H9 (cell line): ENCODE measurements at regions not wholly inside any gene's neighbourhood (a gene's known extent, or its start where the extent isn't known, plus 50 kb on each side); places are given as distances from the start of the nearest gene placed in this dataset.
A peak's percentile ranks its signal among the peaks of the same experiment; 100 is the strongest.

ENCODE experiments used
- DNase-seq: peaks from one replicate; pipeline ENCODE4 v3.0.0-alpha.2; 2017
- H2AFZ ChIP-seq: one replicate; pipeline ENCODE4 v1.6.1; 2013; ENCODE audit warnings: mild to moderate bottlenecking, low read length, control low read depth, moderate library complexity
- H2AK5ac ChIP-seq: 2 replicates; pipeline ENCODE4 v1.6.1; 2013; ENCODE audit warnings: low read length, control low read depth, mixed read lengths; ENCODE audit not compliant: insufficient read length
- H2BK120ac ChIP-seq: one replicate; pipeline ENCODE4 v1.6.1; 2013; ENCODE audit warnings: low read depth, mild to moderate bottlenecking, low read length, control low read depth, inconsistent platforms; ENCODE audit not compliant: poor library complexity, severe bottlenecking
- H2BK12ac ChIP-seq: 2 replicates; pipeline ENCODE4 v1.6.1; 2013; ENCODE audit warnings: low read length, control low read depth, mixed read lengths, low read depth; ENCODE audit not compliant: insufficient read length
- H2BK15ac ChIP-seq: 2 replicates; pipeline ENCODE4 v1.6.1; 2013; ENCODE audit warnings: low read depth, low read length, control low read depth
- H2BK20ac ChIP-seq: one replicate; pipeline ENCODE4 v1.6.1; 2013; ENCODE audit warnings: low read depth, mild to moderate bottlenecking, low read length, control low read depth, inconsistent platforms; ENCODE audit not compliant: poor library complexity, severe bottlenecking
- H2BK5ac ChIP-seq: 2 replicates; pipeline ENCODE4 v1.6.1; 2013; ENCODE audit warnings: low read length, control low read depth, mixed read lengths; ENCODE audit not compliant: insufficient read length
- H3K14ac ChIP-seq: 2 replicates; pipeline ENCODE4 v1.6.1; 2013; ENCODE audit warnings: low read length, control low read depth; ENCODE audit not compliant: insufficient read depth
- H3K18ac ChIP-seq: 2 replicates; pipeline ENCODE4 v1.6.1; 2013; ENCODE audit warnings: low read depth, mild to moderate bottlenecking, mixed read lengths, low read length, control low read depth; ENCODE audit not compliant: insufficient read length
- H3K23ac ChIP-seq: 2 replicates; pipeline ENCODE4 v1.6.1; 2013; ENCODE audit warnings: low read length, control low read depth, mixed read lengths, low read depth; ENCODE audit not compliant: insufficient read length
- H3K23me2 ChIP-seq: 2 replicates; pipeline ENCODE4 v1.6.1; 2013; ENCODE audit warnings: low read depth, mild to moderate bottlenecking, mixed read lengths, low read length, control low read depth; ENCODE audit not compliant: insufficient read length, poor library complexity, severe bottlenecking
- H3K27ac ChIP-seq: 2 replicates; pipeline ENCODE4 v1.5.1; 2013; ENCODE audit warnings: low read length, control low read depth, mixed read lengths, low read depth; ENCODE audit not compliant: insufficient read length
- H3K27me3 ChIP-seq: 2 replicates; pipeline ENCODE4 v1.6.1; 2013; ENCODE audit warnings: low read length, control low read depth, inconsistent platforms; ENCODE audit not compliant: insufficient read depth
- H3K4ac ChIP-seq: 2 replicates; pipeline ENCODE4 v1.6.1; 2013; ENCODE audit warnings: low read depth, mild to moderate bottlenecking, control low read depth, inconsistent platforms, low read length, moderate library complexity
- H3K4me1 ChIP-seq: 2 replicates; pipeline ENCODE4 v1.6.1; 2013; ENCODE audit warnings: low read length, control low read depth, inconsistent platforms; ENCODE audit not compliant: insufficient read depth
- H3K4me2 ChIP-seq: 2 replicates; pipeline ENCODE4 v1.6.1; 2013; ENCODE audit warnings: low read length, control low read depth, mixed read lengths; ENCODE audit not compliant: insufficient read length, insufficient read depth
- H3K56ac ChIP-seq: 2 replicates; pipeline ENCODE4 v1.6.1; 2013; ENCODE audit warnings: low read depth, mild to moderate bottlenecking, mixed read lengths, low read length, control low read depth; ENCODE audit not compliant: insufficient read length
- H3K79me1 ChIP-seq: 2 replicates; pipeline ENCODE4 v1.6.1; 2013; ENCODE audit warnings: low read depth, mild to moderate bottlenecking, moderate library complexity, low read length, control low read depth, inconsistent platforms; ENCODE audit not compliant: insufficient read depth, poor library complexity, severe bottlenecking
- H3K79me2 ChIP-seq: 2 replicates; pipeline ENCODE4 v1.6.1; 2013; ENCODE audit warnings: low read length, control low read depth, inconsistent platforms; ENCODE audit not compliant: insufficient read depth
- H3K9ac ChIP-seq: 2 replicates; pipeline ENCODE4 v1.6.1; 2013; ENCODE audit warnings: low read length, control low read depth, mixed read lengths; ENCODE audit not compliant: insufficient read length; ENCODE audit errors: extremely low read depth
- H3K9me3 ChIP-seq: one replicate; pipeline ENCODE4 v1.6.1; 2013; ENCODE audit warnings: low read depth, low read length, inconsistent platforms; ENCODE audit not compliant: control insufficient read depth
- H3T11ph ChIP-seq: one replicate; pipeline ENCODE4 v1.6.1; 2013; ENCODE audit warnings: mild to moderate bottlenecking, low read length, control low read depth, inconsistent platforms
- H4K20me1 ChIP-seq: one replicate; pipeline ENCODE4 v1.6.1; 2013; ENCODE audit not compliant: control insufficient read depth, insufficient read length, insufficient read depth
- H4K5ac ChIP-seq: 2 replicates; pipeline ENCODE4 v1.6.1; 2013; ENCODE audit warnings: low read depth, mild to moderate bottlenecking, mixed read lengths, low read length, control low read depth; ENCODE audit not compliant: insufficient read length
- H4K8ac ChIP-seq: replicated peaks from 2 replicates; pipeline ENCODE4 v1.6.1; 2013; ENCODE audit warnings: low read length, control low read depth, mixed read lengths, low read depth; ENCODE audit not compliant: insufficient read length
- H4K91ac ChIP-seq: 2 replicates; pipeline ENCODE4 v1.6.1; 2013; ENCODE audit warnings: low read depth, mild to moderate bottlenecking, moderate library complexity, mixed read lengths, low read length, control low read depth; ENCODE audit not compliant: insufficient read length
- H3K27ac Mint-ChIP-seq, 3 experiments: 2 replicates in 2 of 3; 3 replicates in 1 of 3; pipeline ENCODE4 v1.8.0; 2020 to 2021; ENCODE audit warnings: mixed read lengths in 3 of 3, mild to moderate bottlenecking in 1 of 3, moderate library complexity in 1 of 3
- H3K27me3 Mint-ChIP-seq: 2 replicates; pipeline ENCODE4 v1.8.0; 2021; ENCODE audit warnings: low read depth, mild to moderate bottlenecking, moderate library complexity, mixed read lengths
- H3K36me3 Mint-ChIP-seq, 3 experiments: 2 replicates in 2 of 3; 3 replicates in 1 of 3; pipeline ENCODE4 v1.8.0; 2020 to 2021; ENCODE audit warnings: low read depth in 3 of 3, mixed read lengths in 3 of 3; ENCODE audit not compliant: insufficient read depth in 1 of 3
- H3K4me1 Mint-ChIP-seq, 2 experiments: 2 replicates each; pipeline ENCODE4 v1.8.0; 2020; ENCODE audit warnings: mixed read lengths in 2 of 2
- H3K4me3 Mint-ChIP-seq, 2 experiments: 2 replicates in 1 of 2; 3 replicates in 1 of 2; pipeline ENCODE4 v1.8.0; 2020 to 2021; ENCODE audit warnings: mild to moderate bottlenecking in 2 of 2, mixed read lengths in 2 of 2, moderate library complexity in 1 of 2
- H3K9me3 Mint-ChIP-seq, 2 experiments: 2 replicates in 1 of 2; 3 replicates in 1 of 2; pipeline ENCODE4 v1.8.0; 2020; ENCODE audit warnings: mild to moderate bottlenecking in 2 of 2, mixed read lengths in 2 of 2, moderate library complexity in 1 of 2
- CTCF ChIP-seq: fragments of 200-600 bp; sonication (generic); conservative IDR thresholded peaks from 3 replicates; pipeline ENCODE4 v1.8.0; 2021; ENCODE audit warnings: antibody characterized with exemption, mild to moderate bottlenecking
- WGBS: extraction: QIAGEN DNeasy Blood & Tissue Kit; methylation state at CpG from one replicate; pipeline ENCODE4 v1.1.7; 2013; ENCODE audit warnings: missing lambda C conversion rate, low lambda C conversion rate, mixed read lengths; ENCODE audit not compliant: insufficient read length; ENCODE audit errors: extremely low coverage; 5-methylcytosine and 5-hydroxymethylcytosine counted together

GRCh38 chr5:8060235-8060952 is 191.4 kb downstream of the MTRR start:
- Mint-ChIP-seq H3K36me3 (no peaks in the 10 kb centered on the region), H3K4me1 (peaks cover 24 to 33% of the 10 kb centered on the region in 2 experiments), H3K9me3 (no peaks in the 10 kb centered on the region), H3K27ac (no peak overlapping the region; a peak in 1 of 7 replicates), H3K27me3 (peaks cover 8% of the 10 kb centered on the region; the same call in 1 of the 2 replicates), H3K4me3 (no peak overlapping the region)
- Histone ChIP-seq H2BK12ac (peak overlapping the region; percentile 15), H2AK5ac (no peak overlapping the region), H3K23me2 (peaks cover 6% of the 10 kb centered on the region), H3K56ac (no peak overlapping the region), H2BK120ac (no peak overlapping the region), H2AFZ (no peak overlapping the region), H3K14ac (no peak overlapping the region), H3K4me2 (peak overlapping the region; percentile 14), H3K18ac (no peak overlapping the region), H3K27ac (no peak overlapping the region), H4K5ac (no peak overlapping the region), H3K4me1 (peaks cover 9% of the 10 kb centered on the region), H3K9ac (no peak overlapping the region), H3K27me3 (no peaks in the 10 kb centered on the region), H3K23ac (no peak overlapping the region), H3K4ac (no peak overlapping the region), H4K20me1 (no peaks in the 10 kb centered on the region), H4K91ac (no peak overlapping the region), H2BK15ac (no peak overlapping the region), H3K79me2 (no peaks in the 10 kb centered on the region), H2BK20ac (no peak overlapping the region), H4K8ac (no peak overlapping the region), H3T11ph (no peak overlapping the region), H3K9me3 (no peaks in the 10 kb centered on the region), H2BK5ac (no peak overlapping the region), H3K79me1 (no peaks in the 10 kb centered on the region)
- TF ChIP-seq CTCF: no peak
- no CpG with 5 or more reads among the region's 11 CpGs for WGBS
- DNase-seq: no peak
